ENCODE measurements at regions not wholly inside any gene's neighbourhood (a gene's known extent, or its start where the extent isn't known, plus 50 kb on each side); places are given as distances from the start of the nearest gene placed in this dataset.

- Histone ChIP-seq H3K4me2 (ENCODE audit: low read depth, low read length, poor library complexity, severe bottlenecking) (no peak overlapping the region), H3K9me2 (replicated peaks; ENCODE audit: insufficient read depth, low read length) (no peaks in the 10 kb centered on the region), H3K4me3 (ENCODE audit: insufficient read depth, low read length, poor library complexity, severe bottlenecking) (no peak overlapping the region), H3K27me3 (ENCODE audit: low read length) (no peaks in the 10 kb centered on the region), H3K36me3 (ENCODE audit: low read length) (no peaks in the 10 kb centered on the region), H3K9ac (ENCODE audit: low read length) (no peak overlapping the region), H3K9me3 (ENCODE audit: insufficient read depth, low read length) (no peaks in the 10 kb centered on the region), H2AFZ (ENCODE audit: low read depth, low read length, severe bottlenecking) (no peak overlapping the region), H3K79me2 (ENCODE audit: insufficient read depth, low read length) (no peaks in the 10 kb centered on the region), H4K20me1 (ENCODE audit: low read depth, low read length) (no peaks in the 10 kb centered on the region), H3F3A (ENCODE audit: insufficient read depth) (no peaks in the 10 kb centered on the region), H3K27ac (ENCODE audit: low read depth, low read length) (no peak overlapping the region)
- TF ChIP-seq EZH2phosphoT487 (conservative IDR thresholded peaks at IDR 0.05; ENCODE audit: low read length) (no peak), CTCF (IDR thresholded peaks at IDR 0.05; ENCODE audit: insufficient read depth, low read length, poor library complexity, severe bottlenecking) (no peak)
Observed at GRCh38 chr5:162436055-162436454, 368.5 kb downstream of the GABRG2 start.

GRCh38 chr5:162444129-162444762, 376.7 kb downstream of the GABRG2 start:
- no peaks in the 10 kb centered on the region for H3K27me3 ChIP-seq (ENCODE audit: low read length)
- H3K9me3 ChIP-seq (ENCODE audit: insufficient read depth, low read length), result no peaks in the 10 kb centered on the region
- H3K9me2 ChIP-seq (replicated peaks; ENCODE audit: insufficient read depth, low read length), result no peaks in the 10 kb centered on the region
- no peaks in the 10 kb centered on the region for H3K36me3 ChIP-seq (ENCODE audit: low read length)
- H3K79me2 ChIP-seq (ENCODE audit: insufficient read depth, low read length), result no peaks in the 10 kb centered on the region
- TF ChIP-seq CTCF (IDR thresholded peaks at IDR 0.05; ENCODE audit: insufficient read depth, low read length, poor library complexity, severe bottlenecking) (no peak), EZH2phosphoT487 (conservative IDR thresholded peaks at IDR 0.05; ENCODE audit: low read length) (no peak)
- H3K4me3 ChIP-seq (ENCODE audit: insufficient read depth, low read length, poor library complexity, severe bottlenecking), result no peak overlapping the region
- H4K20me1 ChIP-seq (ENCODE audit: low read depth, low read length), result no peaks in the 10 kb centered on the region
- H3K27ac ChIP-seq (ENCODE audit: low read depth, low read length), result no peak overlapping the region
- H3K4me2 ChIP-seq (ENCODE audit: low read depth, low read length, poor library complexity, severe bottlenecking), result no peak overlapping the region
- H3K9ac ChIP-seq (ENCODE audit: low read length), result no peak overlapping the region
- H2AFZ ChIP-seq (ENCODE audit: low read depth, low read length, severe bottlenecking), result no peak overlapping the region
- H3F3A ChIP-seq (ENCODE audit: insufficient read depth), result no peaks in the 10 kb centered on the region

GRCh38 chr5:162456086-162456485, 388.5 kb downstream of the GABRG2 start:
- TF ChIP-seq CTCF (IDR thresholded peaks at IDR 0.05; ENCODE audit: insufficient read depth, low read length, poor library complexity, severe bottlenecking) (no peak), EZH2phosphoT487 (conservative IDR thresholded peaks at IDR 0.05; ENCODE audit: low read length) (no peak)
- Histone ChIP-seq H2AFZ (ENCODE audit: low read depth, low read length, severe bottlenecking) (no peak overlapping the region), H3K4me2 (ENCODE audit: low read depth, low read length, poor library complexity, severe bottlenecking) (no peak overlapping the region)

More at GRCh38 chr5:162456086-162456485, 388.5 kb downstream of the GABRG2 start:
- Histone ChIP-seq H3K9me2 (replicated peaks; ENCODE audit: insufficient read depth, low read length) (no peaks in the 10 kb centered on the region), H3F3A (ENCODE audit: insufficient read depth) (no peaks in the 10 kb centered on the region), H3K36me3 (ENCODE audit: low read length) (no peaks in the 10 kb centered on the region), H4K20me1 (ENCODE audit: low read depth, low read length) (no peaks in the 10 kb centered on the region), H3K27me3 (ENCODE audit: low read length) (no peaks in the 10 kb centered on the region), H3K9ac (ENCODE audit: low read length) (no peak overlapping the region), H3K79me2 (ENCODE audit: insufficient read depth, low read length) (no peaks in the 10 kb centered on the region), H3K9me3 (ENCODE audit: insufficient read depth, low read length) (no peaks in the 10 kb centered on the region), H3K27ac (ENCODE audit: low read depth, low read length) (no peak overlapping the region), H3K4me3 (ENCODE audit: insufficient read depth, low read length, poor library complexity, severe bottlenecking) (no peak overlapping the region)

Data from SU-DHL-6 (cell line).